ENCODE measurements at regions not wholly inside any gene's neighbourhood (a gene's known extent, or its start where the extent isn't known, plus 50 kb on each side); places are given as distances from the start of the nearest gene placed in this dataset.

GRCh38 chr17:14918540-14918939 lies 346.6 kb downstream of the PMP22 start:
- Mint-ChIP-seq H3K27me3 (peaks cover 0 to 4% of the 10 kb centered on the region in 2 donors), H3K9me3 (peaks cover 0 to 11% (median 6%) of the 10 kb centered on the region in 3 donors), H3K4me1 (no peaks in the 10 kb centered on the region), H3K4me3 (no peak overlapping the region), H3K27ac (no peak overlapping the region), H3K36me3 (no peaks in the 10 kb centered on the region)
- Histone ChIP-seq H3K9me3 (no peaks in the 10 kb centered on the region), H3K36me3 (ENCODE audit: control insufficient read depth in 2 of 2, extremely low read depth in 1 of 2, insufficient read depth in 1 of 2, low read length in 1 of 2) (no peaks in the 10 kb centered on the region), H3K27me3 (replicated peaks in 1 of 2; ENCODE audit: control insufficient read depth in 2 of 2, extremely low read depth in 1 of 2, insufficient read depth in 2 of 2, low read length in 1 of 2) (no peaks in the 10 kb centered on the region), H3K4me3 (ENCODE audit: control insufficient read depth in 1 of 2, extremely low read depth in 1 of 2, low read length in 1 of 2) (no peak overlapping the region), H3K4me1 (ENCODE audit: control insufficient read depth in 1 of 2, extremely low read depth in 1 of 2, insufficient read depth in 2 of 2, low read length in 2 of 2) (no peaks in the 10 kb centered on the region), H3K27ac (ENCODE audit: low read length) (no peak overlapping the region)
- DNase-seq (no peak), ATAC-seq (replicated peaks in 1 of 4) (no peak)
- CTCF ChIA-PET = interaction anchor here in 1 of 2 donors (0.5 kb wide), 1 partner anchor 616 kb away, joined by 3 read pairs; no protein-coding TSS in a partner anchor
- POLR2A ChIA-PET = no interaction called here
- whole genome bisulfite sequencing (ENCODE audit: insufficient coverage) = no CpG with 5 or more reads among the region's 4 CpGs

GRCh38 chr17:14910916-14911315 lies 354.2 kb downstream of the PMP22 start:
- DNase-seq = no peak
- ATAC-seq (replicated peaks in 1 of 4) = no peak
- Histone ChIP-seq H3K27ac (ENCODE audit: low read length) (no peak overlapping the region), H3K27me3 (replicated peaks in 1 of 2; ENCODE audit: control insufficient read depth in 2 of 2, extremely low read depth in 1 of 2, insufficient read depth in 2 of 2, low read length in 1 of 2) (no peaks in the 10 kb centered on the region), H3K4me1 (ENCODE audit: control insufficient read depth in 1 of 2, extremely low read depth in 1 of 2, insufficient read depth in 2 of 2, low read length in 2 of 2) (no peaks in the 10 kb centered on the region), H3K9me3 (no peaks in the 10 kb centered on the region), H3K36me3 (ENCODE audit: control insufficient read depth in 2 of 2, extremely low read depth in 1 of 2, insufficient read depth in 1 of 2, low read length in 1 of 2) (no peaks in the 10 kb centered on the region), H3K4me3 (ENCODE audit: control insufficient read depth in 1 of 2, extremely low read depth in 1 of 2, low read length in 1 of 2) (no peak overlapping the region)
- Mint-ChIP-seq H3K4me3 (no peak overlapping the region), H3K4me1 (peaks cover 0 to 5% (median 2%) of the 10 kb centered on the region in 3 donors), H3K9me3 (peaks cover 0 to 12% (median 10%) of the 10 kb centered on the region in 3 donors), H3K27ac (no peak overlapping the region), H3K27me3 (peaks cover 9 to 20% of the 10 kb centered on the region in 2 donors), H3K36me3 (no peaks in the 10 kb centered on the region)
- CTCF ChIA-PET = no interaction called here
- POLR2A ChIA-PET = no interaction called here
- 100% methylated on average over 1 of the region's 1 CpG for WGBS (ENCODE audit: insufficient coverage)

- Histone ChIP-seq H3K36me3 (ENCODE audit: control insufficient read depth in 2 of 2, extremely low read depth in 1 of 2, insufficient read depth in 1 of 2, low read length in 1 of 2) (no peaks in the 10 kb centered on the region), H3K4me3 (ENCODE audit: control insufficient read depth in 1 of 2, extremely low read depth in 1 of 2, low read length in 1 of 2) (no peak overlapping the region), H3K9me3 (no peaks in the 10 kb centered on the region), H3K27ac (ENCODE audit: low read length) (no peak overlapping the region), H3K4me1 (ENCODE audit: control insufficient read depth in 1 of 2, extremely low read depth in 1 of 2, insufficient read depth in 2 of 2, low read length in 2 of 2) (no peaks in the 10 kb centered on the region), H3K27me3 (replicated peaks in 1 of 2; ENCODE audit: control insufficient read depth in 2 of 2, extremely low read depth in 1 of 2, insufficient read depth in 2 of 2, low read length in 1 of 2) (no peaks in the 10 kb centered on the region)
- POLR2A ChIA-PET = interaction anchor here in 1 of 2 donors (0.6 kb wide), 1 partner anchor 165 kb away, joined by 3 read pairs; no protein-coding TSS in a partner anchor
- no peaks in the 10 kb centered on the region for H3K9me3 Mint-ChIP-seq
- peaks cover 6 to 22% of the 10 kb centered on the region in 2 donors for H3K27me3 Mint-ChIP-seq
- CTCF ChIA-PET = no interaction called here
- WGBS (ENCODE audit: insufficient coverage) = no CpG with 5 or more reads among the region's 4 CpGs
- H3K27ac Mint-ChIP-seq = no peak overlapping the region
- no peaks in the 10 kb centered on the region for H3K4me1 Mint-ChIP-seq
- no peaks in the 10 kb centered on the region for H3K36me3 Mint-ChIP-seq
- ATAC-seq (replicated peaks in 1 of 4) = no peak
- DNase-seq = no peak
- H3K4me3 Mint-ChIP-seq = no peak overlapping the region
Observed at GRCh38 chr17:14904386-14904785, 360.7 kb downstream of the PMP22 start.

GRCh38 chr17:14903854-14904253 lies 361.3 kb downstream of the PMP22 start:
- ChIA-PET CTCF (no interaction called here), POLR2A (interaction anchor here in 1 of 2 donors (0.6 kb wide), 1 partner anchor 164 kb away, joined by 3 read pairs; no protein-coding TSS in a partner anchor)
- H3K27ac ChIP-seq (ENCODE audit: low read length) = no peak overlapping the region
- Mint-ChIP-seq H3K36me3 (no peaks in the 10 kb centered on the region), H3K27ac (no peak overlapping the region), H3K4me1 (no peaks in the 10 kb centered on the region), H3K9me3 (no peaks in the 10 kb centered on the region), H3K27me3 (peaks cover 6 to 22% of the 10 kb centered on the region in 2 donors), H3K4me3 (no peak overlapping the region)
- WGBS (ENCODE audit: insufficient coverage) = no CpG with 5 or more reads among the region's 1 CpG
- ATAC-seq (replicated peaks in 1 of 4) = no peak
- no peaks in the 10 kb centered on the region for H3K36me3 ChIP-seq (ENCODE audit: control insufficient read depth in 2 of 2, extremely low read depth in 1 of 2, insufficient read depth in 1 of 2, low read length in 1 of 2)
- H3K9me3 ChIP-seq = no peaks in the 10 kb centered on the region
- no peak overlapping the region for H3K4me3 ChIP-seq (ENCODE audit: control insufficient read depth in 1 of 2, extremely low read depth in 1 of 2, low read length in 1 of 2)
- DNase-seq = no peak
- no peaks in the 10 kb centered on the region for H3K27me3 ChIP-seq (replicated peaks in 1 of 2; ENCODE audit: control insufficient read depth in 2 of 2, extremely low read depth in 1 of 2, insufficient read depth in 2 of 2, low read length in 1 of 2)
- no peaks in the 10 kb centered on the region for H3K4me1 ChIP-seq (ENCODE audit: control insufficient read depth in 1 of 2, extremely low read depth in 1 of 2, insufficient read depth in 2 of 2, low read length in 2 of 2)

GRCh38 chr17:14902803-14903202 lies 362.3 kb downstream of the PMP22 start:
- no peaks in the 10 kb centered on the region for H3K36me3 Mint-ChIP-seq
- H3K27ac Mint-ChIP-seq = no peak overlapping the region
- ChIA-PET CTCF (no interaction called here), POLR2A (no interaction called here)
- Histone ChIP-seq H3K4me1 (ENCODE audit: control insufficient read depth in 1 of 2, extremely low read depth in 1 of 2, insufficient read depth in 2 of 2, low read length in 2 of 2) (no peaks in the 10 kb centered on the region), H3K36me3 (ENCODE audit: control insufficient read depth in 2 of 2, extremely low read depth in 1 of 2, insufficient read depth in 1 of 2, low read length in 1 of 2) (no peaks in the 10 kb centered on the region), H3K27ac (ENCODE audit: low read length) (no peak overlapping the region), H3K9me3 (no peaks in the 10 kb centered on the region), H3K4me3 (ENCODE audit: control insufficient read depth in 1 of 2, extremely low read depth in 1 of 2, low read length in 1 of 2) (no peak overlapping the region), H3K27me3 (replicated peaks in 1 of 2; ENCODE audit: control insufficient read depth in 2 of 2, extremely low read depth in 1 of 2, insufficient read depth in 2 of 2, low read length in 1 of 2) (no peaks in the 10 kb centered on the region)
- H3K9me3 Mint-ChIP-seq = peaks cover 4 to 7% (median 5%) of the 10 kb centered on the region in 3 donors
- H3K4me1 Mint-ChIP-seq = no peaks in the 10 kb centered on the region
- no peak overlapping the region for H3K4me3 Mint-ChIP-seq
- H3K27me3 Mint-ChIP-seq = peaks cover 3 to 20% of the 10 kb centered on the region in 2 donors
- no peak for DNase-seq
- ATAC-seq (replicated peaks in 1 of 4) = no peak

- Histone ChIP-seq H3K27me3 (replicated peaks in 1 of 2; ENCODE audit: control insufficient read depth in 2 of 2, extremely low read depth in 1 of 2, insufficient read depth in 2 of 2, low read length in 1 of 2) (no peaks in the 10 kb centered on the region), H3K4me3 (ENCODE audit: control insufficient read depth in 1 of 2, extremely low read depth in 1 of 2, low read length in 1 of 2) (no peak overlapping the region), H3K36me3 (ENCODE audit: control insufficient read depth in 2 of 2, extremely low read depth in 1 of 2, insufficient read depth in 1 of 2, low read length in 1 of 2) (no peaks in the 10 kb centered on the region), H3K9me3 (no peaks in the 10 kb centered on the region), H3K4me1 (ENCODE audit: control insufficient read depth in 1 of 2, extremely low read depth in 1 of 2, insufficient read depth in 2 of 2, low read length in 2 of 2) (no peaks in the 10 kb centered on the region), H3K27ac (ENCODE audit: low read length) (no peak overlapping the region)
- peaks cover 3 to 20% of the 10 kb centered on the region in 2 donors for H3K27me3 Mint-ChIP-seq
- 75% methylated on average over 2 of the region's 3 CpGs for WGBS (ENCODE audit: insufficient coverage)
- H3K4me1 Mint-ChIP-seq = no peaks in the 10 kb centered on the region
- H3K4me3 Mint-ChIP-seq = no peak overlapping the region
- ATAC-seq (replicated peaks in 1 of 4) = no peak
- POLR2A ChIA-PET = no interaction called here
- H3K36me3 Mint-ChIP-seq = no peaks in the 10 kb centered on the region
- H3K27ac Mint-ChIP-seq = no peak overlapping the region
- CTCF ChIA-PET = no interaction called here
- H3K9me3 Mint-ChIP-seq = peaks cover 4 to 7% (median 5%) of the 10 kb centered on the region in 3 donors
- DNase-seq = no peak
Observed at GRCh38 chr17:14902297-14902696, 362.8 kb downstream of the PMP22 start.

- ChIA-PET CTCF (interaction anchor here in 1 of 2 donors (0.5 kb wide), 1 partner anchor 1565 kb away, joined by 5 read pairs; no protein-coding TSS in a partner anchor), POLR2A (no interaction called here)
- no peaks in the 10 kb centered on the region for H3K9me3 ChIP-seq
- no CpG with 5 or more reads among the region's 2 CpGs for WGBS (ENCODE audit: insufficient coverage)
- H3K36me3 ChIP-seq (ENCODE audit: control insufficient read depth in 2 of 2, extremely low read depth in 1 of 2, insufficient read depth in 1 of 2, low read length in 1 of 2) = no peaks in the 10 kb centered on the region
- no peaks in the 10 kb centered on the region for H3K27me3 ChIP-seq (replicated peaks in 1 of 2; ENCODE audit: control insufficient read depth in 2 of 2, extremely low read depth in 1 of 2, insufficient read depth in 2 of 2, low read length in 1 of 2)
- ATAC-seq (replicated peaks in 1 of 4) (no peak), DNase-seq (no peak)
- Mint-ChIP-seq H3K4me3 (no peak overlapping the region), H3K36me3 (no peaks in the 10 kb centered on the region), H3K4me1 (no peaks in the 10 kb centered on the region), H3K27me3 (peaks cover 0 to 17% of the 10 kb centered on the region in 2 donors), H3K27ac (no peak overlapping the region), H3K9me3 (peaks cover 4 to 7% (median 5%) of the 10 kb centered on the region in 3 donors)
- H3K4me1 ChIP-seq (ENCODE audit: control insufficient read depth in 1 of 2, extremely low read depth in 1 of 2, insufficient read depth in 2 of 2, low read length in 2 of 2) = no peaks in the 10 kb centered on the region
- no peak overlapping the region for H3K4me3 ChIP-seq (ENCODE audit: control insufficient read depth in 1 of 2, extremely low read depth in 1 of 2, low read length in 1 of 2)
- no peak overlapping the region for H3K27ac ChIP-seq (ENCODE audit: low read length)
Observed at GRCh38 chr17:14901376-14901775, 363.8 kb downstream of the PMP22 start.

Data from T-cell (primary cell).